Calu3 (cell line): ENCODE measurements at regions not wholly inside any gene's neighbourhood (a gene's known extent, or its start where the extent isn't known, plus 50 kb on each side); places are given as distances from the start of the nearest gene placed in this dataset.

Source experiments
- BruUV-seq: library from RNA; stranded (reverse); fragments of 400-500 nt; replicated peaks from 2 replicates; lab custom pipeline; 2021; lab: Mats Ljungman, UMichigan
- CTCF ChIA-PET: fragments of 300-600 bp; sonication (Branson Sonifier 250); formaldehyde crosslinking; loops from one replicate; lab custom pipeline; 2022; ENCODE audit warnings: antibody characterized with exemption; lab: Charles Lee
- DNase-seq: peaks from one replicate; pipeline ENCODE4 v3.0.0; 2022
- H3K27ac Mint-ChIP-seq: one replicate; pipeline ENCODE4 v1.8.0; 2022; ENCODE audit warnings: mixed read lengths; ENCODE audit not compliant: unreplicated experiment
- H3K27me3 Mint-ChIP-seq: one replicate; pipeline ENCODE4 v1.8.0; 2022; ENCODE audit warnings: mixed read lengths; ENCODE audit not compliant: unreplicated experiment
- H3K36me3 Mint-ChIP-seq: one replicate; pipeline ENCODE4 v1.8.0; 2022; ENCODE audit warnings: mild to moderate bottlenecking, moderate library complexity, mixed read lengths; ENCODE audit not compliant: insufficient read depth, unreplicated experiment
- H3K4me1 Mint-ChIP-seq: one replicate; pipeline ENCODE4 v1.8.0; 2022; ENCODE audit warnings: mild to moderate bottlenecking, low read depth, mixed read lengths; ENCODE audit not compliant: unreplicated experiment
- H3K4me3 Mint-ChIP-seq: one replicate; pipeline ENCODE4 v1.8.0; 2022; ENCODE audit warnings: mild to moderate bottlenecking, low read depth, moderate library complexity, mixed read lengths; ENCODE audit not compliant: unreplicated experiment
- H3K9me3 Mint-ChIP-seq: one replicate; pipeline ENCODE4 v1.8.0; 2022; ENCODE audit warnings: low read depth, mixed read lengths; ENCODE audit not compliant: unreplicated experiment
- intact Hi-C: fragments of 100-400 bp; cut with micrococcal nuclease; formaldehyde crosslinking; loops from one replicate; pipeline ENCODE4 v1.10.0; 2022; ENCODE audit not compliant: unreplicated experiment
- TF ChIP-seq, protein P1 (sequence below): fragments of 200-600 bp; IDR thresholded peaks from one replicate; pipeline ENCODE4 v1.8.0; 2022; ENCODE audit warnings: antibody characterized with exemption; ENCODE audit not compliant: unreplicated experiment

DNA sequence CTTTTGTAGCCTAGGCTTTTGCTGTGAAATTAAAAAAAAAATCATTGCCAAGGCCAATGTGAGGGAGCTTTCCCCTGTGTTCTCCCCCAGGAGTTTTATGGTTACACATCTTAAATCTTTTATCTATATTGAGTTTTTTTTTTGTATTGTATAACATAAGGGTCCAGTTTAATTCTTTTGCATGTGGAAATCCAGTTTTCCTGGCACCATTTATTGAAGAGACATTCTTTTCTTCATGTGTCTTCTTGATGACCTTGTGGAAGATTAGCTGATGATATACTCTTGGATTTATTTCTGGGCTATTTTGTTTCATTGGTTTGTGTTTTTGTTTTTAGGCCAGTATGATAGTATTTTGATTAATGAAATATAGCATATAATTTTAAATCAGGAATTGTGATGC lies 225.0 kb downstream of the ADAM29 start:
- TF ChIP-seq, protein P1, sequence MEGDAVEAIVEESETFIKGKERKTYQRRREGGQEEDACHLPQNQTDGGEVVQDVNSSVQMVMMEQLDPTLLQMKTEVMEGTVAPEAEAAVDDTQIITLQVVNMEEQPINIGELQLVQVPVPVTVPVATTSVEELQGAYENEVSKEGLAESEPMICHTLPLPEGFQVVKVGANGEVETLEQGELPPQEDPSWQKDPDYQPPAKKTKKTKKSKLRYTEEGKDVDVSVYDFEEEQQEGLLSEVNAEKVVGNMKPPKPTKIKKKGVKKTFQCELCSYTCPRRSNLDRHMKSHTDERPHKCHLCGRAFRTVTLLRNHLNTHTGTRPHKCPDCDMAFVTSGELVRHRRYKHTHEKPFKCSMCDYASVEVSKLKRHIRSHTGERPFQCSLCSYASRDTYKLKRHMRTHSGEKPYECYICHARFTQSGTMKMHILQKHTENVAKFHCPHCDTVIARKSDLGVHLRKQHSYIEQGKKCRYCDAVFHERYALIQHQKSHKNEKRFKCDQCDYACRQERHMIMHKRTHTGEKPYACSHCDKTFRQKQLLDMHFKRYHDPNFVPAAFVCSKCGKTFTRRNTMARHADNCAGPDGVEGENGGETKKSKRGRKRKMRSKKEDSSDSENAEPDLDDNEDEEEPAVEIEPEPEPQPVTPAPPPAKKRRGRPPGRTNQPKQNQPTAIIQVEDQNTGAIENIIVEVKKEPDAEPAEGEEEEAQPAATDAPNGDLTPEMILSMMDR = no peak
- BruUV-seq = no TSS peak
- no peaks in the 10 kb centered on the region for H3K36me3 Mint-ChIP-seq
- DNase-seq = no peak
- H3K9me3 Mint-ChIP-seq = no peaks in the 10 kb centered on the region
- CTCF ChIA-PET = no interaction called here
- no peak overlapping the region for H3K27ac Mint-ChIP-seq
- intact Hi-C loops = no loop called here
- H3K4me1 Mint-ChIP-seq = no peaks in the 10 kb centered on the region
- no peak overlapping the region for H3K4me3 Mint-ChIP-seq
- no peaks in the 10 kb centered on the region for H3K27me3 Mint-ChIP-seq

DNA sequence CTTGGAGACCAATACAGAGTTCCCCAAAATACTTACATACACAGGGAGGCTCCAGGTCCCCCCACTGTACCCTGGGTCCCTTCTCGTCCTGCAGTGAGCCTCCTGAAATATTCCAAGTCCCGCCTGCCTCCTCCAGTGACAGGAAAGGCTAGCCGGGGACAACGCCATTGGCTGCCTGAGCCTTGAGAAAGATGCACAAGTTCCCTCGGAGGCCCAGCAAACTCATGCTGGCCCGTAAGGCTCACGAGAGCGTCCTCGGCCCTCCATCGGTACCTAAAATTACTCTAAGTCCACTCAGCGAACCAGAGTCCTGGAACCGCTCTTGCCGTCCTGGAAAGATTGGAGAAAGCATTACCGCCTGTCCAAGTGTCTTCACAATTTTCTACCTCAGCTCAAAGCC lies 228.6 kb downstream of the ADAM29 start:
- no peaks in the 10 kb centered on the region for H3K4me1 Mint-ChIP-seq
- no peak for DNase-seq
- no peak overlapping the region for H3K27ac Mint-ChIP-seq
- intact Hi-C loops = no loop called here
- BruUV-seq = no TSS peak
- TF ChIP-seq, protein P1 = no peak
- H3K36me3 Mint-ChIP-seq = no peaks in the 10 kb centered on the region
- CTCF ChIA-PET = no interaction called here
- no peaks in the 10 kb centered on the region for H3K9me3 Mint-ChIP-seq
- H3K4me3 Mint-ChIP-seq = no peak overlapping the region
- no peaks in the 10 kb centered on the region for H3K27me3 Mint-ChIP-seq

DNA sequence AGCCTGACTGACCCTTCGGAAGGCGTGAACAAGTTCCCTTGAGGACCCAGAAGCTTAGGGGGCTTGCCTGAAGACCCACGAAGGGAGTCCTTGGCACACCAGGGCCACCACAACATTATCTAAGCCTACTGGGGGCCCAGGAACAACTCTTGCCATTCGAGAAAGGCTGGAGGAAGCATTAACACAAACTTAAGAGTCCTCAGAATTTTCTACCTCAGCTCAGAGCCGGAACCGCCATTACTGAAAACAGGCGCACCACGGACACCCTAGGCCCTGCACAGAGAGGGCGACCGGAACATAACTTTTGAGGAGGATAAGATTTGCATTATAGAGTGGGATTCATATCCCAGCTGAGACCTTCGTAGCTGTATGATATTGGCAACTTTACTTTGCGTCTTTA lies 229.1 kb downstream of the ADAM29 start:
- no peak for DNase-seq
- Mint-ChIP-seq H3K27me3 (no peaks in the 10 kb centered on the region), H3K9me3 (no peaks in the 10 kb centered on the region), H3K4me1 (no peaks in the 10 kb centered on the region), H3K27ac (no peak overlapping the region), H3K36me3 (no peaks in the 10 kb centered on the region), H3K4me3 (no peak overlapping the region)
- CTCF ChIA-PET = no interaction called here
- no TSS peak for BruUV-seq
- TF ChIP-seq, protein P1 = no peak
- intact Hi-C loops = no loop called here

DNA sequence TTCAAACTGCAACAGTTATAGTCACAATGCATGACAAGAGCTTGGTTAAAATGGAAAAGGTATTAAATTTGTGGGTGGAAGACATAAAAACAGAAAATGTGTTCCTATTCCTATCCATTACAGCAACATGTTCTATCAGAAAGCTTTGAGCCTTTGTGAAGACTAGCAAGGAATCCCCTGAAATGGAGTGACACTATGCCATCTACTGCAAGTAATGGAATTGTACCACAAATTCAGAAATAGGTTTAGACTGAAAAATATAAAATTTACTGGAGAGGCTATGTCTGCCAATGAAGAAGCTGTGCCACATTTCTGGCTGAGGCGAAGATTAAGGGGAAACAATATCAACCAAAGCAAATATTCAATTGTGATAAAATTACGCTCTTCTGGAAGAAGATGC lies 247.9 kb downstream of the ADAM29 start:
- Mint-ChIP-seq H3K4me1 (no peaks in the 10 kb centered on the region), H3K9me3 (peaks cover 3% of the 10 kb centered on the region), H3K4me3 (no peak overlapping the region), H3K27ac (no peak overlapping the region), H3K27me3 (no peaks in the 10 kb centered on the region), H3K36me3 (no peaks in the 10 kb centered on the region)
- TF ChIP-seq, protein P1 = no peak
- DNase-seq = no peak
- BruUV-seq = no TSS peak
- CTCF ChIA-PET = no interaction called here
- intact Hi-C loops = loop anchor here (5.0 kb wide), 1 partner anchor 294 kb away; no protein-coding TSS in a partner anchor

DNA sequence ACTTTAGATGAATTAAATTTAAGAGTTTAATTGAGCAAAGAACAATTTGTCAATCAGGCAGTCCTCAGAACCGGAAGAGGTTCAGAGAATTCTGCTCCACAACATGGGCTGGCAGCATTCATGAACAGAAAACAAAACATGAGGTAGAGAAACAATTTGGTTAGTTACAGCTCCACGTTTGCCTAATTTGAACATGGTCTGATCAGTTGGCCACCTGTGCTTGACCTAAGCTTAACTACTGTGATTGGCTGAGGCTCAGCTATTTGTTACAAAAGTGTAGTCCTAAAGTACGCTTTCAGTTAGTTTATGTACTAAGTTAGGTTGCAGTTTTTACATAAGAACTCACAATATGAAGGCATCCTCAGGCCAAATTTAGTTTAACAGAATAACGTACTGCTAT lies 258.6 kb downstream of the ADAM29 start:
- H3K9me3 Mint-ChIP-seq = peaks cover under 1% of the 10 kb centered on the region
- no peaks in the 10 kb centered on the region for H3K4me1 Mint-ChIP-seq
- H3K4me3 Mint-ChIP-seq = no peak overlapping the region
- TF ChIP-seq, protein P1 = no peak
- intact Hi-C loops = no loop called here
- no peak for DNase-seq
- CTCF ChIA-PET = no interaction called here
- H3K36me3 Mint-ChIP-seq = no peaks in the 10 kb centered on the region
- no peak overlapping the region for H3K27ac Mint-ChIP-seq
- BruUV-seq = no TSS peak
- H3K27me3 Mint-ChIP-seq = no peaks in the 10 kb centered on the region
